H9 (cell line): ENCODE measurements at regions not wholly inside any gene's neighbourhood (a gene's known extent, or its start where the extent isn't known, plus 50 kb on each side); places are given as distances from the start of the nearest gene placed in this dataset.

Experiments
- DNase-seq: peaks from one replicate; pipeline ENCODE4 v3.0.0-alpha.2; 2017
- H2AFZ ChIP-seq: one replicate; pipeline ENCODE4 v1.6.1; 2013; ENCODE audit warnings: mild to moderate bottlenecking, low read length, control low read depth, moderate library complexity
- H2AK5ac ChIP-seq: 2 replicates; pipeline ENCODE4 v1.6.1; 2013; ENCODE audit warnings: low read length, control low read depth, mixed read lengths; ENCODE audit not compliant: insufficient read length
- H2BK120ac ChIP-seq: one replicate; pipeline ENCODE4 v1.6.1; 2013; ENCODE audit warnings: low read depth, mild to moderate bottlenecking, low read length, control low read depth, inconsistent platforms; ENCODE audit not compliant: poor library complexity, severe bottlenecking
- H2BK12ac ChIP-seq: 2 replicates; pipeline ENCODE4 v1.6.1; 2013; ENCODE audit warnings: low read length, control low read depth, mixed read lengths, low read depth; ENCODE audit not compliant: insufficient read length
- H2BK15ac ChIP-seq: 2 replicates; pipeline ENCODE4 v1.6.1; 2013; ENCODE audit warnings: low read depth, low read length, control low read depth
- H2BK20ac ChIP-seq: one replicate; pipeline ENCODE4 v1.6.1; 2013; ENCODE audit warnings: low read depth, mild to moderate bottlenecking, low read length, control low read depth, inconsistent platforms; ENCODE audit not compliant: poor library complexity, severe bottlenecking
- H2BK5ac ChIP-seq: 2 replicates; pipeline ENCODE4 v1.6.1; 2013; ENCODE audit warnings: low read length, control low read depth, mixed read lengths; ENCODE audit not compliant: insufficient read length
- H3K14ac ChIP-seq: 2 replicates; pipeline ENCODE4 v1.6.1; 2013; ENCODE audit warnings: low read length, control low read depth; ENCODE audit not compliant: insufficient read depth
- H3K18ac ChIP-seq: 2 replicates; pipeline ENCODE4 v1.6.1; 2013; ENCODE audit warnings: low read depth, mild to moderate bottlenecking, mixed read lengths, low read length, control low read depth; ENCODE audit not compliant: insufficient read length
- H3K23ac ChIP-seq: 2 replicates; pipeline ENCODE4 v1.6.1; 2013; ENCODE audit warnings: low read length, control low read depth, mixed read lengths, low read depth; ENCODE audit not compliant: insufficient read length
- H3K23me2 ChIP-seq: 2 replicates; pipeline ENCODE4 v1.6.1; 2013; ENCODE audit warnings: low read depth, mild to moderate bottlenecking, mixed read lengths, low read length, control low read depth; ENCODE audit not compliant: insufficient read length, poor library complexity, severe bottlenecking
- H3K27ac ChIP-seq: 2 replicates; pipeline ENCODE4 v1.5.1; 2013; ENCODE audit warnings: low read length, control low read depth, mixed read lengths, low read depth; ENCODE audit not compliant: insufficient read length
- H3K27me3 ChIP-seq: 2 replicates; pipeline ENCODE4 v1.6.1; 2013; ENCODE audit warnings: low read length, control low read depth, inconsistent platforms; ENCODE audit not compliant: insufficient read depth
- H3K4ac ChIP-seq: 2 replicates; pipeline ENCODE4 v1.6.1; 2013; ENCODE audit warnings: low read depth, mild to moderate bottlenecking, control low read depth, inconsistent platforms, low read length, moderate library complexity
- H3K4me1 ChIP-seq: 2 replicates; pipeline ENCODE4 v1.6.1; 2013; ENCODE audit warnings: low read length, control low read depth, inconsistent platforms; ENCODE audit not compliant: insufficient read depth
- H3K4me2 ChIP-seq: 2 replicates; pipeline ENCODE4 v1.6.1; 2013; ENCODE audit warnings: low read length, control low read depth, mixed read lengths; ENCODE audit not compliant: insufficient read length, insufficient read depth
- H3K56ac ChIP-seq: 2 replicates; pipeline ENCODE4 v1.6.1; 2013; ENCODE audit warnings: low read depth, mild to moderate bottlenecking, mixed read lengths, low read length, control low read depth; ENCODE audit not compliant: insufficient read length
- H3K79me1 ChIP-seq: 2 replicates; pipeline ENCODE4 v1.6.1; 2013; ENCODE audit warnings: low read depth, mild to moderate bottlenecking, moderate library complexity, low read length, control low read depth, inconsistent platforms; ENCODE audit not compliant: insufficient read depth, poor library complexity, severe bottlenecking
- H3K79me2 ChIP-seq: 2 replicates; pipeline ENCODE4 v1.6.1; 2013; ENCODE audit warnings: low read length, control low read depth, inconsistent platforms; ENCODE audit not compliant: insufficient read depth
- H3K9ac ChIP-seq: 2 replicates; pipeline ENCODE4 v1.6.1; 2013; ENCODE audit warnings: low read length, control low read depth, mixed read lengths; ENCODE audit not compliant: insufficient read length; ENCODE audit errors: extremely low read depth
- H3K9me3 ChIP-seq: one replicate; pipeline ENCODE4 v1.6.1; 2013; ENCODE audit warnings: low read depth, low read length, inconsistent platforms; ENCODE audit not compliant: control insufficient read depth
- H3T11ph ChIP-seq: one replicate; pipeline ENCODE4 v1.6.1; 2013; ENCODE audit warnings: mild to moderate bottlenecking, low read length, control low read depth, inconsistent platforms
- H4K20me1 ChIP-seq: one replicate; pipeline ENCODE4 v1.6.1; 2013; ENCODE audit not compliant: control insufficient read depth, insufficient read length, insufficient read depth
- H4K5ac ChIP-seq: 2 replicates; pipeline ENCODE4 v1.6.1; 2013; ENCODE audit warnings: low read depth, mild to moderate bottlenecking, mixed read lengths, low read length, control low read depth; ENCODE audit not compliant: insufficient read length
- H4K8ac ChIP-seq: replicated peaks from 2 replicates; pipeline ENCODE4 v1.6.1; 2013; ENCODE audit warnings: low read length, control low read depth, mixed read lengths, low read depth; ENCODE audit not compliant: insufficient read length
- H4K91ac ChIP-seq: 2 replicates; pipeline ENCODE4 v1.6.1; 2013; ENCODE audit warnings: low read depth, mild to moderate bottlenecking, moderate library complexity, mixed read lengths, low read length, control low read depth; ENCODE audit not compliant: insufficient read length
- H3K27ac Mint-ChIP-seq, 3 experiments: 2 replicates in 2 of 3; 3 replicates in 1 of 3; pipeline ENCODE4 v1.8.0; 2020 to 2021; ENCODE audit warnings: mixed read lengths in 3 of 3, mild to moderate bottlenecking in 1 of 3, moderate library complexity in 1 of 3
- H3K27me3 Mint-ChIP-seq: 2 replicates; pipeline ENCODE4 v1.8.0; 2021; ENCODE audit warnings: low read depth, mild to moderate bottlenecking, moderate library complexity, mixed read lengths
- H3K36me3 Mint-ChIP-seq, 3 experiments: 2 replicates in 2 of 3; 3 replicates in 1 of 3; pipeline ENCODE4 v1.8.0; 2020 to 2021; ENCODE audit warnings: low read depth in 3 of 3, mixed read lengths in 3 of 3; ENCODE audit not compliant: insufficient read depth in 1 of 3
- H3K4me1 Mint-ChIP-seq, 2 experiments: 2 replicates each; pipeline ENCODE4 v1.8.0; 2020; ENCODE audit warnings: mixed read lengths in 2 of 2
- H3K4me3 Mint-ChIP-seq, 2 experiments: 2 replicates in 1 of 2; 3 replicates in 1 of 2; pipeline ENCODE4 v1.8.0; 2020 to 2021; ENCODE audit warnings: mild to moderate bottlenecking in 2 of 2, mixed read lengths in 2 of 2, moderate library complexity in 1 of 2
- H3K9me3 Mint-ChIP-seq, 2 experiments: 2 replicates in 1 of 2; 3 replicates in 1 of 2; pipeline ENCODE4 v1.8.0; 2020; ENCODE audit warnings: mild to moderate bottlenecking in 2 of 2, mixed read lengths in 2 of 2, moderate library complexity in 1 of 2
- TF ChIP-seq, protein P1 (sequence below): fragments of 200-600 bp; sonication (generic); conservative IDR thresholded peaks from 3 replicates; pipeline ENCODE4 v1.8.0; 2021; ENCODE audit warnings: antibody characterized with exemption, mild to moderate bottlenecking

DNA sequence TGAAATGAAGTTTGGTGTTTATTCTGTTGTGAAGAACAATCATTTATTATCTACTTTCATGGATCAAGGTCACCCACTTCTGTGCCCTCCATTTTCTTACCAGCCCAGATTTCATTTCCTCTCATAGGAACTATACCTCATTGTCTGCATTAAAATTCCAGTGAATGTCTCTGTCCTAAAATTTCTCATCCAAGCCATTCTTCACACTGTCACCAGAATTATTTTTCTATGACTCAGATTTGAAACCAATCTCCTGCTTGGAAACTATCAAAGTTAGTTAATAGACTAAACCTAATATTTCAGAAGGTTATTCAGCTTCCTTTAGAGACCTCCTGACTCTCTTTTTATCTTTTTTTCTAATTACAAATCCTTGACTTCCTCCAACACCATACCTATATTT is 364.1 kb upstream of the CBLB start:
- DNase-seq, result no peak
- Mint-ChIP-seq H3K27ac (no peak overlapping the region), H3K4me1 (no peaks in the 10 kb centered on the region), H3K4me3 (no peak overlapping the region), H3K9me3 (peaks cover 4 to 5% of the 10 kb centered on the region in 2 experiments), H3K36me3 (peaks cover 4 to 7% (median 5%) of the 10 kb centered on the region in 3 experiments; a peak in 4 of 7 replicates), H3K27me3 (no peaks in the 10 kb centered on the region)
- Histone ChIP-seq H2BK5ac (no peak overlapping the region), H3K4me2 (no peak overlapping the region), H4K8ac (no peak overlapping the region), H3K23ac (no peak overlapping the region), H2BK15ac (no peak overlapping the region), H2BK120ac (no peak overlapping the region), H2BK20ac (no peak overlapping the region), H3T11ph (no peak overlapping the region), H2BK12ac (no peak overlapping the region), H3K14ac (no peak overlapping the region), H3K79me1 (no peaks in the 10 kb centered on the region), H3K9me3 (peaks cover 5% of the 10 kb centered on the region), H4K5ac (no peak overlapping the region), H3K79me2 (no peaks in the 10 kb centered on the region), H3K4ac (no peak overlapping the region), H3K23me2 (no peaks in the 10 kb centered on the region), H3K27me3 (no peaks in the 10 kb centered on the region), H2AK5ac (no peak overlapping the region), H2AFZ (no peak overlapping the region), H3K9ac (no peak overlapping the region), H3K56ac (no peak overlapping the region), H4K91ac (no peak overlapping the region), H4K20me1 (no peaks in the 10 kb centered on the region), H3K18ac (no peak overlapping the region), H3K4me1 (no peaks in the 10 kb centered on the region), H3K27ac (no peak overlapping the region)
- TF ChIP-seq, protein P1, sequence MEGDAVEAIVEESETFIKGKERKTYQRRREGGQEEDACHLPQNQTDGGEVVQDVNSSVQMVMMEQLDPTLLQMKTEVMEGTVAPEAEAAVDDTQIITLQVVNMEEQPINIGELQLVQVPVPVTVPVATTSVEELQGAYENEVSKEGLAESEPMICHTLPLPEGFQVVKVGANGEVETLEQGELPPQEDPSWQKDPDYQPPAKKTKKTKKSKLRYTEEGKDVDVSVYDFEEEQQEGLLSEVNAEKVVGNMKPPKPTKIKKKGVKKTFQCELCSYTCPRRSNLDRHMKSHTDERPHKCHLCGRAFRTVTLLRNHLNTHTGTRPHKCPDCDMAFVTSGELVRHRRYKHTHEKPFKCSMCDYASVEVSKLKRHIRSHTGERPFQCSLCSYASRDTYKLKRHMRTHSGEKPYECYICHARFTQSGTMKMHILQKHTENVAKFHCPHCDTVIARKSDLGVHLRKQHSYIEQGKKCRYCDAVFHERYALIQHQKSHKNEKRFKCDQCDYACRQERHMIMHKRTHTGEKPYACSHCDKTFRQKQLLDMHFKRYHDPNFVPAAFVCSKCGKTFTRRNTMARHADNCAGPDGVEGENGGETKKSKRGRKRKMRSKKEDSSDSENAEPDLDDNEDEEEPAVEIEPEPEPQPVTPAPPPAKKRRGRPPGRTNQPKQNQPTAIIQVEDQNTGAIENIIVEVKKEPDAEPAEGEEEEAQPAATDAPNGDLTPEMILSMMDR, result no peak
